Neuronal stem cell (in vitro differentiated cells): ENCODE measurements at regions not wholly inside any gene's neighbourhood (a gene's known extent, or its start where the extent isn't known, plus 50 kb on each side); places are given as distances from the start of the nearest gene placed in this dataset.

ENCODE experiments used
- DNase-seq: peaks from one replicate; pipeline ENCODE4 v3.0.0-alpha.2; 2013; ENCODE audit warnings: low spot score
- H2AFZ ChIP-seq: one replicate; pipeline ENCODE4 v1.6.1; 2013; ENCODE audit warnings: mild to moderate bottlenecking, low read length, inconsistent platforms
- H2AK5ac ChIP-seq: 2 replicates; pipeline ENCODE4 v1.6.1; 2013; ENCODE audit warnings: low read depth, mild to moderate bottlenecking, inconsistent platforms, low read length, moderate library complexity, mixed read lengths
- H2BK120ac ChIP-seq: 2 replicates; pipeline ENCODE4 v1.6.1; 2013; ENCODE audit warnings: low read depth, mild to moderate bottlenecking, inconsistent platforms, low read length, moderate library complexity, mixed read lengths
- H2BK12ac ChIP-seq: one replicate; pipeline ENCODE4 v1.6.1; 2013; ENCODE audit warnings: low read length, inconsistent platforms
- H2BK15ac ChIP-seq: 2 replicates; pipeline ENCODE4 v1.6.1; 2013; ENCODE audit warnings: mild to moderate bottlenecking, low read length, inconsistent platforms, mixed read lengths
- H2BK5ac ChIP-seq: one replicate; pipeline ENCODE4 v1.6.1; 2013; ENCODE audit warnings: inconsistent platforms, mild to moderate bottlenecking, low read length, moderate library complexity
- H3K14ac ChIP-seq: one replicate; pipeline ENCODE4 v1.6.1; 2013; ENCODE audit warnings: low read length, inconsistent platforms
- H3K18ac ChIP-seq: 2 replicates; pipeline ENCODE4 v1.6.1; 2013; ENCODE audit warnings: low read length, inconsistent platforms
- H3K23ac ChIP-seq: 2 replicates; pipeline ENCODE4 v1.6.1; 2013; ENCODE audit warnings: low read depth, mild to moderate bottlenecking, mixed read lengths, low read length, inconsistent platforms; ENCODE audit not compliant: poor library complexity
- H3K27ac ChIP-seq: replicated peaks from 3 replicates; pipeline ENCODE4 v1.5.1; 2013; ENCODE audit warnings: low read length, inconsistent platforms
- H3K27me3 ChIP-seq, 3 experiments: 2 replicates each; pipeline ENCODE4 v1.6.1; 2013; ENCODE audit warnings: low read length in 3 of 3, mild to moderate bottlenecking in 2 of 3, inconsistent platforms in 1 of 3, low read depth in 1 of 3, mixed read lengths in 1 of 3, moderate library complexity in 1 of 3; ENCODE audit not compliant: control insufficient read depth in 3 of 3, insufficient read depth in 3 of 3
- H3K36me3 ChIP-seq, 2 donors: replicated peaks in 1 of 2; 2 replicates each; pipeline ENCODE4 v1.6.1; 2013; ENCODE audit warnings: low read length in 2 of 2; ENCODE audit not compliant: control insufficient read depth in 2 of 2, insufficient read depth in 2 of 2
- H3K4ac ChIP-seq: 2 replicates; pipeline ENCODE4 v1.6.1; 2013; ENCODE audit warnings: inconsistent platforms, mild to moderate bottlenecking, low read length, moderate library complexity
- H3K4me1 ChIP-seq, 2 donors: 1 replicate in 1 of 2; 2 replicates in 1 of 2; pipeline ENCODE4 v1.6.1; 2013; ENCODE audit warnings: low read length in 2 of 2, low read depth in 1 of 2; ENCODE audit not compliant: control insufficient read depth in 2 of 2, insufficient read depth in 1 of 2
- H3K4me2 ChIP-seq: one replicate; pipeline ENCODE4 v1.6.1; 2013; ENCODE audit warnings: mild to moderate bottlenecking, low read length, inconsistent platforms; ENCODE audit not compliant: insufficient read depth, poor library complexity, severe bottlenecking
- H3K4me3 ChIP-seq, 2 donors: 2 replicates each; pipeline ENCODE4 v1.5.1; 2013; ENCODE audit warnings: low read length in 2 of 2, mild to moderate bottlenecking in 2 of 2, inconsistent platforms in 1 of 2, moderate library complexity in 1 of 2
- H3K79me1 ChIP-seq: one replicate; pipeline ENCODE4 v1.6.1; 2013; ENCODE audit warnings: low read depth, mild to moderate bottlenecking, inconsistent platforms, low read length, moderate library complexity
- H3K9ac ChIP-seq: one replicate; pipeline ENCODE4 v1.6.1; 2013; ENCODE audit warnings: mild to moderate bottlenecking, low read depth, low read length, inconsistent platforms; ENCODE audit not compliant: poor library complexity
- H3K9me3 ChIP-seq, 2 donors: replicated peaks in 1 of 2; 2 replicates each; pipeline versions ENCODE3 to v1.6.1; 2013; ENCODE audit warnings: low read length in 2 of 2, mild to moderate bottlenecking in 2 of 2, inconsistent platforms in 1 of 2, low read depth in 1 of 2, mixed read lengths in 1 of 2, moderate library complexity in 1 of 2; ENCODE audit not compliant: control insufficient read depth in 2 of 2, insufficient read depth in 1 of 2
- H4K8ac ChIP-seq: one replicate; pipeline ENCODE4 v1.6.1; 2013; ENCODE audit warnings: low read depth, mild to moderate bottlenecking, inconsistent platforms, low read length, moderate library complexity
- H4K91ac ChIP-seq: one replicate; pipeline ENCODE4 v1.6.1; 2013; ENCODE audit warnings: low read length, low read depth, mild to moderate bottlenecking, inconsistent platforms; ENCODE audit not compliant: poor library complexity
- WGBS, 2 donors: extraction: QIAGEN DNeasy Blood & Tissue Kit; methylation state at CpG; one replicate each; pipeline ENCODE4 v1.1.7; 2013; ENCODE audit warnings: missing lambda C conversion rate in 2 of 2, mixed read lengths in 1 of 2; ENCODE audit not compliant: insufficient read length in 2 of 2, insufficient replicate concordance in 1 of 2; ENCODE audit errors: extremely low coverage in 2 of 2; 5-methylcytosine and 5-hydroxymethylcytosine counted together

DNA sequence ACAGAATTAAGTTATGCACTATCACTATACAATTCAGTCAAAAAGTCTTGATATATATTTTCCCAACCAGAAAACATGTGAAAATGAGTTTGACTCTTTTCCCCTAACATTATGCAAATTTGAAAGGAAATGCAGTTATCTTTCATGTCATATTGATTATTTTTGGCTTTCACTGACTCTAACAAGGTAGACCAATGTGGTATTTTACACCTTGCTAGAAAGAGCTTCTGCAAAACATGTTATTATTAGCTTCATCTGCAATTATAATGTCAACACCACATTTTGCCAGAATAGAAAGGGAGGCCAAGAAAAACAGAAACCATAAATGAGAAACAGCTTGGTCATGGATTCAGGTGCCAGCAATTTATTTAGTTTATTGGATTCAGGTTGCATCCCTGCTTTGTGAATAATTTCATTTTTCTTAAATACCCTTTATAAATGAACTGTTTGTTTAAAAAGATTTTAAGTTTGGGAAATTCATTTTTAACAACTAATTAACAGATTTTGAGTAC is 226.1 kb upstream of the GJE1 start:
- H3K4me2 ChIP-seq: no peak overlapping the region
- no peak overlapping the region for H3K27ac ChIP-seq
- no peak overlapping the region for H2BK12ac ChIP-seq
- H4K8ac ChIP-seq: no peak overlapping the region
- no peak overlapping the region for H4K91ac ChIP-seq
- no peak for DNase-seq
- H3K36me3 ChIP-seq: no peaks in the 10 kb centered on the region
- no peak overlapping the region for H2AK5ac ChIP-seq
- H3K27me3 ChIP-seq: no peaks in the 10 kb centered on the region
- no peak overlapping the region for H3K9ac ChIP-seq
- H3K4me3 ChIP-seq: no peak overlapping the region
- H3K4ac ChIP-seq: no peak overlapping the region
- no peak overlapping the region for H2AFZ ChIP-seq
- H3K14ac ChIP-seq: no peak overlapping the region
- H3K9me3 ChIP-seq: peaks cover 3 to 7% of the 10 kb centered on the region in 2 donors
- H3K23ac ChIP-seq: no peak overlapping the region
- no peak overlapping the region for H2BK5ac ChIP-seq
- no peak overlapping the region for H2BK120ac ChIP-seq
- H3K18ac ChIP-seq: no peak overlapping the region
- no peak overlapping the region for H2BK15ac ChIP-seq
- peaks cover 0 to 2% of the 10 kb centered on the region in 2 donors for H3K4me1 ChIP-seq
- H3K79me1 ChIP-seq: no peaks in the 10 kb centered on the region

DNA sequence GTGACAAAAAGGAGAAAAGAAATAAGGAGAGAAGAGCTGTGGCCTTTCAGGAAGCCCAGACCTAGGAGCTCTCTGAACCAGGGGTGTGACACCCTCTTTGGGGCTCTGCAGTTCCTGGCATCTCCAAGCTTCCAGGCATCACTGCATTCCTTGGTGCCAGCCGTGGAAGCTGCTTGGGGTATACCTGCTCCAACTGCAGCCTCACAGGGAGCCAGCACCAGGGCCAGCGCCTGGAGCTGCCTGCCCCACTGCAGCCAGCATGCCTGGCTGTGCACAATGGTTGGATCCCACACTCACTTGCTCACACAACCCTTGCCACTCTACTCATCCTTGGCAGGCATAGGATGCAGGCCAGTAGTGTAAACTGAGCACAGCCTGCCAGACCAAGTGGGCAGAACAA is 242.1 kb upstream of the GJE1 start:
- Histone ChIP-seq H3K79me1 (peaks cover 4% of the 10 kb centered on the region), H3K14ac (peak overlapping the region; percentile 63), H3K4me3 (no peak overlapping the region), H3K4me2 (no peak overlapping the region), H4K8ac (no peak overlapping the region), H3K27me3 (no peaks in the 10 kb centered on the region), H4K91ac (no peak overlapping the region), H3K4me1 (no peaks in the 10 kb centered on the region), H3K9me3 (peaks cover 12 to 19% of the 10 kb centered on the region in 2 donors), H2BK5ac (no peak overlapping the region), H2BK12ac (no peak overlapping the region), H3K9ac (peak overlapping the region; percentile 50), H2AK5ac (no peak overlapping the region), H2BK15ac (no peak overlapping the region), H2BK120ac (no peak overlapping the region), H3K36me3 (no peaks in the 10 kb centered on the region), H3K27ac (no peak overlapping the region), H3K18ac (peak overlapping the region; percentile 48), H3K23ac (peak overlapping the region; percentile 73), H2AFZ (no peak overlapping the region), H3K4ac (no peak overlapping the region)
- WGBS, 2 donors: no CpG with 5 or more reads among the region's 2 CpGs
- DNase-seq: no peak

DNA sequence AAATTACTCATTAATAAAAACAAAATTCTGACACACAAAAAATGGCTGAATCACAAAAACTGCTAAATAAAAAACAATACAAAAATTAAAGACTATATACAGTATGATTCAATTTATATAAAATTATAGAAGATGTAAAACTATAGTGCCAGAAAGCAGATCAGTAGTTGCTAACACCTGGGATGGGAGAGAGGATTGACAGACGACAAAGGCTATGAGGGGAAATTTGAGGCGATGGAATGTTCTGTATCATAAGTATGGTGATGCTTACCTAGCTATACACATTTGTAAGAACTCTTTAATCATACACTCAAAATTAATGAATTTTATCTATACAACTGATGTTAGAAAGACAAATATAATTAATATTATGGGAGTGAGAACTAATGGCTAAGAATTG is 247.9 kb upstream of the GJE1 start:
- no peak overlapping the region for H4K91ac ChIP-seq
- no peak overlapping the region for H2AK5ac ChIP-seq
- no peaks in the 10 kb centered on the region for H3K4me1 ChIP-seq
- H3K4me2 ChIP-seq: no peak overlapping the region
- no CpG with 5 or more reads among the region's 2 CpGs for WGBS, 2 donors
- no peaks in the 10 kb centered on the region for H3K27me3 ChIP-seq
- H2BK5ac ChIP-seq: no peak overlapping the region
- no peak overlapping the region for H2BK120ac ChIP-seq
- H4K8ac ChIP-seq: no peak overlapping the region
- no peak overlapping the region for H2AFZ ChIP-seq
- no peak overlapping the region for H3K4me3 ChIP-seq
- no peaks in the 10 kb centered on the region for H3K36me3 ChIP-seq
- H3K9me3 ChIP-seq: peaks cover 6 to 11% of the 10 kb centered on the region in 2 donors
- H2BK12ac ChIP-seq: no peak overlapping the region
- H3K4ac ChIP-seq: no peak overlapping the region
- DNase-seq: no peak
- H3K18ac ChIP-seq: no peak overlapping the region
- no peak overlapping the region for H3K9ac ChIP-seq
- H3K14ac ChIP-seq: no peak overlapping the region
- peaks cover 2% of the 10 kb centered on the region for H3K79me1 ChIP-seq
- H3K23ac ChIP-seq: no peak overlapping the region
- H3K27ac ChIP-seq: no peak overlapping the region
- no peak overlapping the region for H2BK15ac ChIP-seq

DNA sequence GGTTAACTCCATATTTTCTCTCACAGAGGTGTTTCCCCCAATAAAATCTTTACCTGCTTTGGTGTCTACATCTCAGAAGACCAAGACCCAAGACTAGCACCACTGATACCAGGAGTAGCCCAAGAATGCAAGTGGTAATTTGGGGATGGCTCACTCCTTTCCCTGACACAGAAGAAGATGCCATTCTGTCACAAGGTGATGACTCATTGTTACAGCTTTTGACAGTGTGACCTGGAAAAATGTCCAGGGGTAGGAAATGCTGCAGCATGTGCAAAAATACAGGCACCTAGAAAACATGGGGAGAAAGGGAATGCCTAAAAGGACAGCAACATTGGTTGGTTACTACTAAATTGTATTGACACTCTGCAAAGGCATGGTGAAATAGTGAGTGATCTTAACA is 254.0 kb upstream of the GJE1 start:
- DNase-seq: no peak
- no peaks in the 10 kb centered on the region for H3K36me3 ChIP-seq
- no peak overlapping the region for H2BK15ac ChIP-seq
- no peaks in the 10 kb centered on the region for H3K27me3 ChIP-seq
- no peak overlapping the region for H3K4me2 ChIP-seq
- H3K4ac ChIP-seq: no peak overlapping the region
- no peak overlapping the region for H2AFZ ChIP-seq
- H2AK5ac ChIP-seq: no peak overlapping the region
- H3K18ac ChIP-seq: no peak overlapping the region
- no peak overlapping the region for H2BK120ac ChIP-seq
- no peak overlapping the region for H3K27ac ChIP-seq
- H4K91ac ChIP-seq: no peak overlapping the region
- no peak overlapping the region for H4K8ac ChIP-seq
- H3K14ac ChIP-seq: no peak overlapping the region
- H3K79me1 ChIP-seq: no peaks in the 10 kb centered on the region
- no peak overlapping the region for H2BK12ac ChIP-seq
- no peak overlapping the region for H3K9ac ChIP-seq
- no peak overlapping the region for H3K4me3 ChIP-seq
- H3K4me1 ChIP-seq: no peaks in the 10 kb centered on the region
- no peaks in the 10 kb centered on the region for H3K9me3 ChIP-seq
- H2BK5ac ChIP-seq: no peak overlapping the region
- H3K23ac ChIP-seq: no peak overlapping the region
